KMS-11 (cell line): ENCODE measurements at regions not wholly inside any gene's neighbourhood (a gene's known extent, or its start where the extent isn't known, plus 50 kb on each side); places are given as distances from the start of the nearest gene placed in this dataset.

ENCODE experiments used
- H2AFZ ChIP-seq: fragments of 200-600 bp; sonication (generic); 2 replicates; pipeline ENCODE4 v1.6.1; 2016; ENCODE audit warnings: antibody characterized with exemption, mixed run types, low read depth
- H3K27ac ChIP-seq: fragments of 200-600 bp; sonication (generic); 2 replicates; pipeline ENCODE4 v1.6.1; 2016; ENCODE audit warnings: mild to moderate bottlenecking, mixed run types
- H3K27me3 ChIP-seq: fragments of 200-600 bp; sonication (generic); 2 replicates; pipeline ENCODE4 v1.6.1; 2017; ENCODE audit warnings: mild to moderate bottlenecking, low read depth, mixed run types, moderate library complexity; ENCODE audit not compliant: insufficient read depth
- H3K36me3 ChIP-seq: fragments of 200-600 bp; sonication (generic); 2 replicates; pipeline ENCODE4 v1.6.1; 2017; ENCODE audit warnings: mild to moderate bottlenecking, mixed run types; ENCODE audit not compliant: insufficient read depth
- H3K4me1 ChIP-seq: fragments of 200-600 bp; sonication (generic); 2 replicates; pipeline ENCODE4 v1.6.1; 2016; ENCODE audit warnings: mild to moderate bottlenecking, low read depth, mixed run types; ENCODE audit not compliant: poor library complexity, severe bottlenecking
- H3K4me2 ChIP-seq: fragments of 200-600 bp; sonication (generic); 2 replicates; pipeline ENCODE4 v1.7.0; 2016; ENCODE audit warnings: mild to moderate bottlenecking, mixed run types
- H3K4me3 ChIP-seq: fragments of 200-600 bp; sonication (generic); IDR thresholded peaks from 2 replicates; pipeline ENCODE4 v1.6.1; 2017; ENCODE audit warnings: low read depth, low read length, mixed read lengths; ENCODE audit not compliant: insufficient read depth
- H3K79me2 ChIP-seq: fragments of 200-600 bp; sonication (generic); 2 replicates; pipeline ENCODE4 v1.6.1; 2016; ENCODE audit warnings: low read depth, mixed run types; ENCODE audit not compliant: insufficient read depth
- H3K9ac ChIP-seq: fragments of 200-600 bp; sonication (generic); 2 replicates; pipeline ENCODE4 v1.6.1; 2016; ENCODE audit warnings: mild to moderate bottlenecking, mixed run types
- H4K20me1 ChIP-seq: fragments of 200-600 bp; sonication (generic); 2 replicates; pipeline ENCODE4 v1.6.1; 2016; ENCODE audit warnings: mild to moderate bottlenecking, mixed run types; ENCODE audit not compliant: insufficient read depth
- TF ChIP-seq, protein P1 (sequence below): fragments of 200-600 bp; sonication (generic); conservative IDR thresholded peaks from 2 replicates; pipeline ENCODE4 v1.6.1; 2017; ENCODE audit warnings: low read depth, mild to moderate bottlenecking, antibody characterized with exemption, low read length, moderate library complexity, mixed read lengths

DNA sequence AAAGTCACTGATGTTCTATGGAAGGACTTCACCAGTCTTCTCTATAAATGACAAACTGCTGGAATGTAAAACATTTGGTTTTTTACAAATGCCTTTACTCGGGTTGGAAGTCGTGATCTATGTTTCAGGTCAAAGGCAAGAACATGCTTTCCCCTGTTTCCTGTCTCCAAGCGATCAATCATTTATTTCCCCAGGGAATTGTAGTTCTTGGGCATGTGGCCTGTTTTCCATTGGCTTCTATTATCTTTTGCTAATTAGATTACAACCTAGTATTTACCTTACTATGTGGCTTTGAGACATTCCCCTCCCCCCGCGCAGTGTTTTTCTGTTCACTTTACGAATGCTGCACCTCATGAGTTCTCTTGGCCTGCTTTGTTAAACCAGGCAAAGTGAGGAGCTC is 684.2 kb downstream of the EPHA4 start:
- Histone ChIP-seq H3K27me3 (no peaks in the 10 kb centered on the region), H3K9ac (no peak overlapping the region), H3K4me1 (no peaks in the 10 kb centered on the region), H3K79me2 (no peaks in the 10 kb centered on the region), H3K4me2 (no peak overlapping the region), H2AFZ (no peak overlapping the region), H4K20me1 (no peaks in the 10 kb centered on the region), H3K27ac (no peak overlapping the region), H3K36me3 (no peaks in the 10 kb centered on the region), H3K4me3 (no peak overlapping the region)
- TF ChIP-seq, protein P1, sequence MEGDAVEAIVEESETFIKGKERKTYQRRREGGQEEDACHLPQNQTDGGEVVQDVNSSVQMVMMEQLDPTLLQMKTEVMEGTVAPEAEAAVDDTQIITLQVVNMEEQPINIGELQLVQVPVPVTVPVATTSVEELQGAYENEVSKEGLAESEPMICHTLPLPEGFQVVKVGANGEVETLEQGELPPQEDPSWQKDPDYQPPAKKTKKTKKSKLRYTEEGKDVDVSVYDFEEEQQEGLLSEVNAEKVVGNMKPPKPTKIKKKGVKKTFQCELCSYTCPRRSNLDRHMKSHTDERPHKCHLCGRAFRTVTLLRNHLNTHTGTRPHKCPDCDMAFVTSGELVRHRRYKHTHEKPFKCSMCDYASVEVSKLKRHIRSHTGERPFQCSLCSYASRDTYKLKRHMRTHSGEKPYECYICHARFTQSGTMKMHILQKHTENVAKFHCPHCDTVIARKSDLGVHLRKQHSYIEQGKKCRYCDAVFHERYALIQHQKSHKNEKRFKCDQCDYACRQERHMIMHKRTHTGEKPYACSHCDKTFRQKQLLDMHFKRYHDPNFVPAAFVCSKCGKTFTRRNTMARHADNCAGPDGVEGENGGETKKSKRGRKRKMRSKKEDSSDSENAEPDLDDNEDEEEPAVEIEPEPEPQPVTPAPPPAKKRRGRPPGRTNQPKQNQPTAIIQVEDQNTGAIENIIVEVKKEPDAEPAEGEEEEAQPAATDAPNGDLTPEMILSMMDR: no peak

DNA sequence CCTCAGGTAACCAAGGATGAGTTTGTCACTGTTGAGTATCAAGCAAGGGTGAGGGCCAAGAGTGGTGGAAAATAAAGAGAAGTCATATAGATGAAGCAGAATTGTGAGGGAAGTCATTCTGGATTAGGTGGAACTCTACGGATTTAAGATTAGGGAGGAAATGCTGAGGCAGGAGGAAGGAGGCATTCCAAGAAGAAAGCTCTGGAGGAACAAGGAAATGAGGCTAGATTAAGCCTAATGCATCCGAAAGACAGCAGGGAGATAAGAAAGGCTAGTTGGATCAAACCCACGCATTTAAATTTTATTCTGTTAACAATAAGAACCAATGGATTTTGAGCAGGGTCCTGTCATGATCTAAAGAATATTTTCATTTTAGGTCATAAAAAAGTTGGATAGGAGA is 681.2 kb downstream of the EPHA4 start:
- H4K20me1 ChIP-seq: no peaks in the 10 kb centered on the region
- TF ChIP-seq, protein P1: no peak
- no peak overlapping the region for H3K4me2 ChIP-seq
- no peaks in the 10 kb centered on the region for H3K27me3 ChIP-seq
- H3K36me3 ChIP-seq: no peaks in the 10 kb centered on the region
- no peak overlapping the region for H3K9ac ChIP-seq
- H3K4me3 ChIP-seq: no peak overlapping the region
- no peaks in the 10 kb centered on the region for H3K79me2 ChIP-seq
- H3K4me1 ChIP-seq: no peaks in the 10 kb centered on the region
- no peak overlapping the region for H2AFZ ChIP-seq
- no peak overlapping the region for H3K27ac ChIP-seq

DNA sequence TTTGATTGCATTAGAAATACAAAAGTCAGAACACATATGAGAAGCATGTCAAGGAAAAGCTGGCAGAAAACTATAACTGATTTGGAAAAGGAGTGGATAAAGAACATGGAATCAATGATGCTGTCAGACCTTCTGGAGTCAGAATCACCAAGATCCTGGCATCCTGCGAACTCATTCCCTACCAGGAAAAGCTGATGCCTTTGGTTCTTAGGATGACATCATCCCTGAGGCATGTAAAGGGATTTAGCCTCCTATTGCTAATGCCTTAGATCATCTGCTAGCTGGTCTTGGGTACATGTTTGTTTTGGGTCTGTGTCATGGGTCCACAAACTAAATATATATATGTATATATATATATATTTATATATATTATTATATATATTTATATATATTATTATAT is 680.7 kb downstream of the EPHA4 start:
- Histone ChIP-seq H4K20me1 (no peaks in the 10 kb centered on the region), H3K36me3 (no peaks in the 10 kb centered on the region), H3K27me3 (no peaks in the 10 kb centered on the region), H3K4me2 (no peak overlapping the region), H2AFZ (no peak overlapping the region), H3K79me2 (no peaks in the 10 kb centered on the region), H3K4me1 (no peaks in the 10 kb centered on the region), H3K9ac (no peak overlapping the region), H3K4me3 (no peak overlapping the region), H3K27ac (no peak overlapping the region)
- TF ChIP-seq, protein P1: no peak

DNA sequence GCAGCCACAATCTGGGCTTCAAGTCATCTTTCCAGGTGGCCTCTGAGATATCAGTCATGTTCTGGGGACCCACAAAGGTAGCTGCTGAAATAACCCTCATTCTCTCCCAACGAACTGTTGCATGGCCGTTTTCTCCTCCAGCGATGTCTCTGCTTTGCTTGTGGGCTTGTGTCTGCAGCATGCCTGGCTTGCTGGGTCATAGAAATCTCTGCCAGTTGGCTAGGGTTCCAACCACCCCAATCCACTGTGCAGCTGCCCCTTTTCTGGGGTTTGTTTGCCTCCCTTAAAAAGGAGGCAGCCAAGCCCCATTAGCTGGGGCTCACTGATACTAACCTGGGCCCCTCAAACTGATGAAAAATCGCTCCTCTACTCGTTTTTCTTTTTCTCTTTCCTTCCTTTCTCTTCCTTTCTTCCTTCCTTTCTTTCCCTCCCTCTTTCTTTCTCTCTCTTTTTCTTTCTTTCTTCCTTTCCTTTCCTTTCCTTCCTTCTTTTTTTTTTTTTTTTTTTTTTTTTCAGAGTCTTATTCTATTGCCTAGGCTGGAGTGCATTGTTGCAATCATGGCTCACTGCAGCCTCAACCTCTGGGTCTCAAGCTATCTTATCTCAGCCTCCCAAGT is 680.0 kb downstream of the EPHA4 start:
- no peak overlapping the region for H3K27ac ChIP-seq
- H3K4me3 ChIP-seq: no peak overlapping the region
- no peaks in the 10 kb centered on the region for H3K27me3 ChIP-seq
- no peaks in the 10 kb centered on the region for H3K36me3 ChIP-seq
- no peak overlapping the region for H3K9ac ChIP-seq
- TF ChIP-seq, protein P1: no peak
- no peaks in the 10 kb centered on the region for H4K20me1 ChIP-seq
- H3K4me2 ChIP-seq: no peak overlapping the region
- H2AFZ ChIP-seq: no peak overlapping the region
- no peaks in the 10 kb centered on the region for H3K4me1 ChIP-seq
- H3K79me2 ChIP-seq: no peaks in the 10 kb centered on the region
